PC-3 (cell line): ENCODE measurements at regions not wholly inside any gene's neighbourhood (a gene's known extent, or its start where the extent isn't known, plus 50 kb on each side); places are given as distances from the start of the nearest gene placed in this dataset.

Experiments
- ATAC-seq: fragments of 200-7000 bp; cut with Tn5 transposase; 2 replicates; pipeline ENCODE4 v1.9.1; 2020; ENCODE audit warnings: mild to moderate bottlenecking, moderate library complexity
- BruUV-seq: library from RNA; stranded (reverse); fragments of 400-500 nt; replicated peaks from 2 replicates; lab custom pipeline; 2021; lab: Mats Ljungman, UMichigan
- CTCF ChIA-PET: fragments of 300-600 bp; sonication (Branson Sonifier 250); formaldehyde crosslinking; loops from one replicate; lab custom pipeline; 2022; ENCODE audit warnings: antibody characterized with exemption; lab: Charles Lee
- POLR2A ChIA-PET: fragments of 300-600 bp; sonication (Branson Sonifier 250); formaldehyde crosslinking; loops from one replicate; lab custom pipeline; 2022; ENCODE audit warnings: antibody characterized with exemption; ENCODE audit not compliant: unreplicated experiment; lab: Charles Lee
- DNase-seq: peaks from one replicate; pipeline ENCODE4 v3.0.0-alpha.2; 2015
- H2AFZ ChIP-seq: fragments of 300-600 bp; sonication (generic); 2 replicates; pipeline ENCODE4 v1.6.0; 2016; ENCODE audit warnings: antibody characterized with exemption, low read length
- H3F3A ChIP-seq: fragments of 300-600 bp; sonication (generic); one replicate; pipeline ENCODE4 v1.6.0; 2017; ENCODE audit warnings: antibody characterized with exemption, low read length, control low read depth, mild to moderate bottlenecking; ENCODE audit not compliant: unreplicated experiment
- H3K27ac ChIP-seq: fragments of 300-600 bp; sonication (generic); 2 replicates; pipeline ENCODE4 v1.5.1; 2016; ENCODE audit warnings: mild to moderate bottlenecking, low read length
- H3K27me3 ChIP-seq: fragments of 300-600 bp; sonication (generic); 2 replicates; pipeline ENCODE4 v1.6.1; 2016; ENCODE audit warnings: low read length, mixed read lengths
- H3K36me3 ChIP-seq: fragments of 300-600 bp; sonication (generic); 2 replicates; pipeline ENCODE4 v1.6.1; 2016; ENCODE audit warnings: low read depth, mixed run types, low read length, mixed read lengths
- H3K4me1 ChIP-seq: fragments of 300-600 bp; sonication (generic); 2 replicates; pipeline ENCODE4 v1.5.1; 2016; ENCODE audit warnings: low read length; ENCODE audit not compliant: insufficient read depth
- H3K4me2 ChIP-seq: fragments of 300-600 bp; sonication (generic); 2 replicates; pipeline ENCODE4 v1.6.0; 2016; ENCODE audit warnings: low read length
- H3K4me3 ChIP-seq: fragments of 300-600 bp; sonication (generic); 2 replicates; pipeline ENCODE4 v1.5.1; 2016; ENCODE audit warnings: mild to moderate bottlenecking, low read length, mixed read lengths
- H3K79me2 ChIP-seq: fragments of 300-600 bp; sonication (generic); 2 replicates; pipeline ENCODE4 v1.6.1; 2017; ENCODE audit warnings: low read length, mixed read lengths
- H3K9ac ChIP-seq: fragments of 300-600 bp; sonication (generic); 2 replicates; pipeline ENCODE4 v1.6.0; 2016; ENCODE audit warnings: mild to moderate bottlenecking, low read length
- H3K9me2 ChIP-seq: fragments of 300-600 bp; sonication (generic); replicated peaks from 2 replicates; pipeline ENCODE4 v1.6.1; 2016; ENCODE audit warnings: mixed run types, low read length, mixed read lengths
- H3K9me3 ChIP-seq: fragments of 300-600 bp; sonication (generic); 2 replicates; pipeline ENCODE4 v1.6.1; 2016; ENCODE audit warnings: low read length, mixed read lengths
- H4K20me1 ChIP-seq: fragments of 300-600 bp; sonication (generic); 2 replicates; pipeline ENCODE4 v1.6.1; 2016; ENCODE audit warnings: low read length, mixed read lengths
- EZH2 ChIP-seq: fragments of 300-600 bp; sonication (generic); IDR thresholded peaks from one replicate; pipeline ENCODE4 v1.6.1; 2017; ENCODE audit warnings: antibody characterized with exemption, mild to moderate bottlenecking, low read length; ENCODE audit not compliant: unreplicated experiment
- EZH2phosphoT487 ChIP-seq: fragments of 300-600 bp; sonication (generic); IDR thresholded peaks from 2 replicates; pipeline ENCODE4 v1.6.1; 2018; ENCODE audit warnings: mild to moderate bottlenecking, antibody characterized with exemption, low read length, borderline replicate concordance
- intact Hi-C: fragments of 100-400 bp; cut with micrococcal nuclease; formaldehyde crosslinking; loops from 2 replicates; pipeline ENCODE4 v1.9.0; 2023
- TF ChIP-seq, protein P1 (sequence below): fragments of 300-600 bp; sonication (generic); conservative IDR thresholded peaks from 2 replicates; pipeline ENCODE4 v1.5.1; 2017; ENCODE audit warnings: antibody characterized with exemption, low read depth, mild to moderate bottlenecking, low read length

- H3K9ac ChIP-seq: no peak overlapping the region
- DNase-seq: no peak
- ATAC-seq: no peak
- peaks cover 68% of the 10 kb centered on the region for H3K27me3 ChIP-seq
- no TSS peak for BruUV-seq
- H4K20me1 ChIP-seq: no peaks in the 10 kb centered on the region
- no peaks in the 10 kb centered on the region for H3F3A ChIP-seq
- no peaks in the 10 kb centered on the region for H3K9me3 ChIP-seq
- CTCF ChIA-PET: no interaction called here
- no peak overlapping the region for H2AFZ ChIP-seq
- H3K36me3 ChIP-seq: no peaks in the 10 kb centered on the region
- H3K4me1 ChIP-seq: no peaks in the 10 kb centered on the region
- intact Hi-C loops: no loop called here
- H3K9me2 ChIP-seq: no peaks in the 10 kb centered on the region
- POLR2A ChIA-PET: no interaction called here
- H3K79me2 ChIP-seq: no peaks in the 10 kb centered on the region
- H3K4me3 ChIP-seq: no peak overlapping the region
- H3K4me2 ChIP-seq: no peak overlapping the region
- TF ChIP-seq, protein P1, sequence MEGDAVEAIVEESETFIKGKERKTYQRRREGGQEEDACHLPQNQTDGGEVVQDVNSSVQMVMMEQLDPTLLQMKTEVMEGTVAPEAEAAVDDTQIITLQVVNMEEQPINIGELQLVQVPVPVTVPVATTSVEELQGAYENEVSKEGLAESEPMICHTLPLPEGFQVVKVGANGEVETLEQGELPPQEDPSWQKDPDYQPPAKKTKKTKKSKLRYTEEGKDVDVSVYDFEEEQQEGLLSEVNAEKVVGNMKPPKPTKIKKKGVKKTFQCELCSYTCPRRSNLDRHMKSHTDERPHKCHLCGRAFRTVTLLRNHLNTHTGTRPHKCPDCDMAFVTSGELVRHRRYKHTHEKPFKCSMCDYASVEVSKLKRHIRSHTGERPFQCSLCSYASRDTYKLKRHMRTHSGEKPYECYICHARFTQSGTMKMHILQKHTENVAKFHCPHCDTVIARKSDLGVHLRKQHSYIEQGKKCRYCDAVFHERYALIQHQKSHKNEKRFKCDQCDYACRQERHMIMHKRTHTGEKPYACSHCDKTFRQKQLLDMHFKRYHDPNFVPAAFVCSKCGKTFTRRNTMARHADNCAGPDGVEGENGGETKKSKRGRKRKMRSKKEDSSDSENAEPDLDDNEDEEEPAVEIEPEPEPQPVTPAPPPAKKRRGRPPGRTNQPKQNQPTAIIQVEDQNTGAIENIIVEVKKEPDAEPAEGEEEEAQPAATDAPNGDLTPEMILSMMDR: no peak
- TF ChIP-seq EZH2: no peak
- TF ChIP-seq EZH2phosphoT487: no peak
- no peak overlapping the region for H3K27ac ChIP-seq
Observed at GRCh38 chr15:77689821-77690220, 57.1 kb upstream of the LINGO1 start.

DNA sequence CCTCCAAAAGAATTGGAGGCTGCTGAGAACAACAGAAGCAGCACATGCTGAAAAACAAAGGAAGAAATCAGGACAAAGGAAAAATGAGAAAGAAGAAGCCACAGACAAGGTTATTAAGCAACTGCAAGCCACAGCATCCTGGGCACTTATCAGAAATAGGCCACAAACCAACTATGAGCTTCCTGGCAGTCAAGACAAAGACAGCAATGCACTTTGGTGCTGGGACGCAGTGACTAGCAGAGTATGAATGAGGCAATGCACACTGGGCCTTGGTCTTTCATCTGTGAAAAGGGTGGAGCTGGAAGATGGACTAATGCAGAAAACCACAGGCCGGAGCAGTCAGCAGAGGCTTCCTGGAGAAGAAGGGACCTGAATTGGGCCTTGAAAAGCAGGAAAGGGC, 56.0 kb upstream of the LINGO1 start:
- H3K27ac ChIP-seq: no peak overlapping the region
- intact Hi-C loops: no loop called here
- H2AFZ ChIP-seq: no peak overlapping the region
- no peaks in the 10 kb centered on the region for H3K9me3 ChIP-seq
- ChIA-PET CTCF (no interaction called here), POLR2A (no interaction called here)
- BruUV-seq: no TSS peak
- H3K4me3 ChIP-seq: no peak overlapping the region
- H3K36me3 ChIP-seq: no peaks in the 10 kb centered on the region
- no peaks in the 10 kb centered on the region for H3K4me1 ChIP-seq
- no peak for ATAC-seq
- no peak for DNase-seq
- H3K27me3 ChIP-seq: peaks cover 68% of the 10 kb centered on the region
- H3K9ac ChIP-seq: no peak overlapping the region
- TF ChIP-seq EZH2: no peak
- TF ChIP-seq, protein P1: no peak
- no peak for TF ChIP-seq EZH2phosphoT487
- H4K20me1 ChIP-seq: no peaks in the 10 kb centered on the region
- no peaks in the 10 kb centered on the region for H3K9me2 ChIP-seq
- no peaks in the 10 kb centered on the region for H3F3A ChIP-seq
- H3K4me2 ChIP-seq: no peak overlapping the region
- no peaks in the 10 kb centered on the region for H3K79me2 ChIP-seq

GRCh38 chr15:77688266-77688665, 55.6 kb upstream of the LINGO1 start:
- no peaks in the 10 kb centered on the region for H3K79me2 ChIP-seq
- DNase-seq: no peak
- BruUV-seq: no TSS peak
- intact Hi-C loops: no loop called here
- H3K27ac ChIP-seq: no peak overlapping the region
- no peaks in the 10 kb centered on the region for H3K4me1 ChIP-seq
- H3K9ac ChIP-seq: no peak overlapping the region
- ChIA-PET CTCF (no interaction called here), POLR2A (no interaction called here)
- no peak overlapping the region for H3K4me3 ChIP-seq
- ATAC-seq: no peak
- H3K27me3 ChIP-seq: peaks cover 66% of the 10 kb centered on the region
- no peak for TF ChIP-seq EZH2
- TF ChIP-seq, protein P1: no peak
- no peak for TF ChIP-seq EZH2phosphoT487
- no peaks in the 10 kb centered on the region for H3K9me2 ChIP-seq
- H3F3A ChIP-seq: no peaks in the 10 kb centered on the region
- H3K4me2 ChIP-seq: no peak overlapping the region
- no peak overlapping the region for H2AFZ ChIP-seq
- no peaks in the 10 kb centered on the region for H4K20me1 ChIP-seq
- H3K36me3 ChIP-seq: no peaks in the 10 kb centered on the region
- H3K9me3 ChIP-seq: no peaks in the 10 kb centered on the region
